Activated CD8-positive, alpha-beta memory T cell treated with anti-CD3 and anti-CD28 coated beads, Interleukin-2, amount 50 U/mL, for 24 hours (primary cell): ENCODE measurements at regions not wholly inside any gene's neighbourhood (a gene's known extent, or its start where the extent isn't known, plus 50 kb on each side); places are given as distances from the start of the nearest gene placed in this dataset.

Experiments
- DNase-seq: peaks from one replicate; pipeline ENCODE4 v3.0.0-alpha.2; 2020; ENCODE audit errors: extremely low read depth

DNA sequence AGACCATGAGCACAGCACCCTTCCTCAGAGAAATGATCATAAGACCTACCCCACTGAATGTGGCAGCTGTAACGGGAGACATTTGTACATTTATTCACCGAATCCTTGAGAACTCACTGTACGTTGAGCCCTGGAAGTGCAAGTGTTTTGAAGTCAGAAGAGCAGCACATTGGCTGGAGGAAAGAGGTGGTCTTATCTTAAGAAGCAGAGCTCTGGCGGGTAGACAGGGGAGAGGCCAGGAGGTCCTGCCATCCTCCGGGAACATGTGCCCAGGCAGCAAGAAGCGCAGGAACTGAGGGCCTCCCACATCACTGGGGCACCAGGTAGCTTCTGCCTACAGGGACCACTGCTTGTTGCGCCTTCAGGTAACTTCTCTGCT lies 169.2 kb upstream of the IRF2BP2 start:
- no peak for DNase-seq

DNA sequence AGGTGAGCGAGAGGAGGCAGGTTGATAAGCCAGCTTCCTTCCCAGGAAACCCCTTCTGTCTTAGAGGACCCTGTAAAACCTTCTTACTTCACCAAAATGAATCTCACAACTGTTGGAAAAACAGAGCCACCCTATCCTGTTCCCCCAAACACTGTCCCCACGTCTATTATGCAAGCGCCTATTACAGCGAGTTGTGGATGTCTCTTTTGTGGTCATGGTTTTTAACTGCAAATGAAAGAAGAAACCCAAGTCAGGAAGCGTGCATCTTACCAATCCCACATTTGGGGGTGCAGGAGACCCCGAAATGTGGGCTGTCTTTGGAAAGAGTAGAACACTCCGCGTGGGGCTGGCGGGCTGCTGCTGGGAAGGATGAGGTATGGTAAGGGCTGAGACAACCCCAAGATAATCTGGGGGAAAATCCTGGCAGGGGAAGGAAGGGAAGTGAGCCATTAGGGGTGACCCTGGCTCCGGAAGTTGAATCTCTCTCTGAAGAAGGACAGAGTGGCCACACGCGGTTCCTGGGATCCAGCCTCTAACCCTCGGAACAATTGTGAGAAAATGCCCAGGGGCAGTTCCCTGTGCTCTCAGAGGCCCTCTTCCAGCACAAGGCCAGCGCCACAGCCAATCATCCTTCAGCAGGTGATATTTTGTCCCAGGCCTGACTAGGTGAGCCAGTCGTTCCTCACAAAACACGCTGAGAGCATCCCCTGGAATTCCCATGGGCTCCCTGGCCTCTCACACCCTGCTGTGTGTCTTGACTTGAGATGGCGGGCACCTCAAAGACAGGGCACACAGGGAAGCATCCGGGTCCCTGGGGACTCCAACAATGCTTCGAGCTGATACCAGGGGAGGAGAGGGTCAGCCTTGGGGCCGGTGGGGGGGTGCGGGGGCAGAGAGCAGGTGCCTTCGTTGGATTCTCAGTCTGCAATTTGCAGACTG lies 168.5 kb upstream of the IRF2BP2 start:
- no peak for DNase-seq

DNA sequence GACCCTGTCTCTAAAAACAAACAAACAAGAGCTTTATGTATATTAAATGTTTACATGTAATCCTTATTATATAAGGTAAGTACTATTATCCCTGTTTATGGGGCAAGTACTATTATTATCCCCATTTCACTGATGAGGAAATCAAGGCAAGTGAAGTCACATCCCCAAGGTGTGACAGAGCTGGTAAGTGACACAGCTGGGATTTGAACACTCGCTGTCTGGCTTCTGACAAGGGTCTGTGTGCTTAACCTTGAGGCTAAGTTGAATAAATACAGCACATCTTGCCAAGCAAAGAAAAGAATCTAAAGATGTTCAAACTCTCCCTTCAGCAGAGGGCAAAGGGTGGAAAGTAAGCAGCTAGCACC lies 167.9 kb upstream of the IRF2BP2 start:
- no peak for DNase-seq

DNA sequence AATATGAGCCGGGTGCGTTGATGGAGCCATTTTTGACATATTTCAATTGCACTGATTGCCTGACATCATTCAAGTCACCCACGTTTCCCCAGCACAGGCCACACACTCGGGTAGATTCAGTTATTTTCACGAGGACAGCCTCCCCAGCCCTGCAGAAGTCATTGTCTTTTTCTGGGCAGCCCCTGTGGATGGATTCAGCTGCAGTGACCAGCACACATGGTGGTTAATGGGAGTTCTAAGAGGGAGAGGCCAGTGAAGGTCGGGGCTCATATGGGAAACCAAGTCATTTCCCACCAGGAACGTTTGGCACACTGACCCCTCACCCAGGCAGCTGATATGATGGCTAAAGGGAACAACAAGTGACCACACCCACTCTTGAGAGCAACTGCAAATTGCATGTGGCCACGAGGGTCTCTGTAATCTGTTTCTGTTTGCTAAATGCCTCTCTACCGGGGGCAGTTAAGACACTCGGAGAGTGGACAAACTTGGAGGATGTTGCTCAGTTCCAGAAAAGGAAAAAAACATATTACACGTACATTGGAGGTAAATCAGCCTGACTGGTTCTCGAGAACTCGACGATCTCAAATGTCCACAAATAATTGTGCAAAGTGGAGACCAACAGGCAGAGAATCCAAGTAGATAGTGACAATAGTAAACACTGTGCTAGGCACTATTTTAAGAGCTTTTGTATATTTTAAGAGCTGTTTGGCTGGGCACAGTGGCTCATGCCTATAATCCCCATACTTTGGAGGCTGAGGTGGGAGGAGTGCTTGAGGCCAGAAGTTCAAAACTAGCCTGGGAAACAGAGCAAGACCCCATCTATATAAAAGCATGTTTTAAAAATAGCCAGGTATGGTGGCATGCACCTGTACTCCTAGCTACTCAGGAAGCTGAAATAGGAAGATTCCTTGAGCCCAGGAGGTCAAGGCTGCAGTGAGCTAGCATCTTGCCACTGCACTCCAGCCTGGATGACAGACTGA lies 167.2 kb upstream of the IRF2BP2 start:
- no peak for DNase-seq

DNA sequence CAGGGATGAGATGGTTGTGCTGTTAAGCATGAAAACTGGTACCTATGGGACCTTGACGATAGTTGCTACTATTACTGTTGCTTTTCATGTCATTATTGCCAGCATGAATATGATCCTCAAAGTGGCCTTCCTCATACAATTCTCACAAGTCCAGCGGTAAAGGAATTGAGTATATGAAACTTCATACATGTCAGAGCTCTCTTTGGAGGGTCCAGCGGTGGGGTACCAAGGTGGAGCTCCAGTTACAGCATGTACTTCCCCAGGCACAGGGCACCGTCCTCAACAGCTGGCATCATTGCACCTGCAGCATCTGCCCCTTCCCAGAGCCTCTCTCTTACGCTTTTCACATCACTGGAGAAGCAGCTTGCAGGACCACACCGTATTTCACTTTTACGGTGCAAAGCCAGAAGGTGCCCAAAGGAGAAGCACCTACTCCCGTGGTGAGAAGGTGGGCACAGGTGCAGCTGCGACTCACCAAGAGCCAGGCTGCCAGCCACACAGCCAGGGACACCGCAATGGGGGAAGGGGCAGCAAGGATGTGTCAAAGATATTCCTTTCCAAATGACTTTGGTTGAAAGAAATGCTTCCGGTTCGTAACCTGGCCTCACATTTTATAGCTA lies 166.4 kb upstream of the IRF2BP2 start:
- DNase-seq: no peak

DNA sequence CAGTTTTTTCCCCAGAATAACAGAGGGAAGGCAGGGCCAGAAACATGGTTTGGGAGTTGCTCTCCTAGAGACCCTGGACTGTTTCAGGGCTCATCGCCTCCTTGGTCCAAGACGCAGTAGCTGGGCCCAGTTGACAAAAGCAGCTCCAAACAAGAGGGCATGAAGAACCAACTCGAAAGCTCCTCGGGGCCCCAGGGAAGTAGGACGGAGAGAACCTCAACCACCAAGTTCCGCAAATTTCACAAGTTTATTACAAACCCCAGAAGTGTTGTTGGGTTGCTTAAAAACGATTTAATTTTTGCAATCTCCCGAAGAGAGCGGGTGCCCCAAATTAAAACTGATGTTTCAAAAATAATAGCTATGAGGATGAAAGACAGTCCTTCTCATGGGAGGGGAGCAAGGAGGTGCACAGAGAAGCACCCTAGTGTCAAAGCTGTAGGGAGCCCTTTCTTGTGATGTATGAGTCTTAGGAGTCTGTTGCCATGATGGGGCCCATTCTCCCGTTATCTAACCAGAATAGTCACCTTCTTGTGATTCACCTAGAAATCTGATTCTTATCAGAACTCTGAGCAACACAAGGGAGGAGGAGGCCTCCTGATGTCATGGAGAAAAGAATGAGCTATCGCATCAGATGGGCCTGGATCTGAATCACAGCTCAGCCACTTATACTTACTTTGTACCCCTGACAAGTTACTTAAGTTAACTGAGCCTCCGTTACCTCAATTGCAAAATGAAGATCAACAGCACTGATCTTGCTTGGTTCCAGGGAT lies 165.7 kb upstream of the IRF2BP2 start:
- DNase-seq: no peak

DNA sequence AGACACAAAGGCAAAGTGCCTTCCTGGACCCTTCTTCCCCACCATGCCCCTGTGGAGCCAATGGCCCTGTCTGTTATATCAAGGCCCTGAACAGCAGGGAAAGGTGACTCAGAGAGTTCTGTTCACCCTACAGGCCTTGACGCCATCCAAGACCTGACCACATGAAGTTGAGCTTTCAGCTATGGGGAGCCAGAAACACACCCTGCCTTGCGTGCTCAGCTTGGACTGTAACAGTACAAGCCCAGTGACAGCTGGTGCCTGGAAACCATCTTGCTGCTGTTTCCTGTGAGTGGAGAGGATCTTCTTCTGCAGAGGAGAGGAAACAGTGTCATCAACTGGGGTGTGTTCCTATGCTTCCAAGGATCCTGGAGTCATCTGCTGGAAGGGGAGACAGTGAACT lies 165.0 kb upstream of the IRF2BP2 start:
- DNase-seq: no peak

DNA sequence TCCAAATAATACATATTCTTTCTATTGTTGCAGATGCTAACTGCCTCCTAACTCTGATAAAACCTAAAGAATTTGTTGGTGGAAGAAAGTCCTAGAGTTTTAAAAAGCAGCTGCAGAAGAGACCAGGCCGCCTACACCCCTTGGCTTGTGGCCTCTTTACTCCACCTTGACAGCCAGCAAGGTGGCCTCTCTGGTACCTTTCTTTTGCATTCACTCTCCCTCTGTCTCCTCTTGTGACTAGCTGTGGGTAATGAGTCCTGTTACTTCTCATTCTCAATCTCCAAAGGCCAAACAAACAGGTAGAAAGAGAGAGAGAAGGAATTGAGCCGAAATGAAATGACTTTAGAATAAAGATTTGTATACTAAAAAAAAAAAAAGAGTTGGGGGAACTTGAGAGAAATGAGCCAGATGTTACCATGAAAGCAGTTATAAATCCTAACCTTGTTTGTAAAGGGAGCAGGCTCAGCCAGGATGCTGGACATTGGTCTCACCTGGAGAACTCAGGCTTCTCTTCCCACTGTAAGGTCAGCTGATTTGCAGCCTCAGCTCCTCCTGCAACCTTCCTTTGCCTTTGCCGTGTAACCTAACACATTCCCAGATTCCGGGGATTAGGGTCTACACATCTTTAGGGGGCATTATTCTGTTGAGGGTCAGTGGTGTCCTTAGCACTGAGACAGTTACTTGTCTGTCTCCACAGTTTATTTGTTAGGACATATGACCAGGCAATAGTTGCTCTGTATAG lies 164.1 kb upstream of the IRF2BP2 start:
- no peak for DNase-seq

DNA sequence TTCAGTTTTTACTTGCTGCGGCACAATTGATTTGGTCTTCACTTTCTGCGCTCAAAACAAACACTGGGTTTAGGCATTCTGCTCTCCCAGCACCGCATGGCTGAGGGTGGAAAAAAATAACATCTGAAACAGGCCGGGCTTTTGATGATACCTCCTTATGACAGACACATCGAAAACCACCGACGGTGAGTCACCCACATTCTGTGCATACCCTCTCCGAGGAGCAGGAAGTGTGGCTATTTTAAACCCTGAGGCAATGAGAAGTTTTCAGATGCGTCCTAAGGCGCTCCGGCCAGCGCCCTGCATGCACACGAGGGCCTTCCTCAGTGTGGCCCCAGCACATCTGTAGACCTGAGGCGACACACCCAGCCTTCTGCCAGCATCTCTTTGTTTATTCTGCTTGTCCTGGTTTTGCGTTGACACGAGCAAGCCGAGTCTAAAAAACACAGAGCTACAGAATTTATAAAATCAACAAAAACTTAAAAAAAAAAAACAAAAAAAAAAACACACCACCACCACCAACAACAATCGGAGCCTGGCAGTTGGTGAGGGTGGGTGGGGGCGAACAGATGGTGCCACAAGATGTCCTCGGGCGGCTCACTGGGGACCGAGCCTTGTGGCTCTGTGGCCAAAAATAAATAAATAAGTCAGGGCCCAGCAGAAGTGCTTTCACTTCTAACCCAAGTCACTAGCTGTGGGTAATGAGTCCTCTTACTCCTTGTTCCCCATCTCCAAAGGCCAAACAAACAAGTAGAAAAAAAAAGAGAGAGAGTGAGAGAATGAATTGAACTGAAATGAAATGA lies 162.6 kb upstream of the IRF2BP2 start:
- DNase-seq: peak; percentile 82

DNA sequence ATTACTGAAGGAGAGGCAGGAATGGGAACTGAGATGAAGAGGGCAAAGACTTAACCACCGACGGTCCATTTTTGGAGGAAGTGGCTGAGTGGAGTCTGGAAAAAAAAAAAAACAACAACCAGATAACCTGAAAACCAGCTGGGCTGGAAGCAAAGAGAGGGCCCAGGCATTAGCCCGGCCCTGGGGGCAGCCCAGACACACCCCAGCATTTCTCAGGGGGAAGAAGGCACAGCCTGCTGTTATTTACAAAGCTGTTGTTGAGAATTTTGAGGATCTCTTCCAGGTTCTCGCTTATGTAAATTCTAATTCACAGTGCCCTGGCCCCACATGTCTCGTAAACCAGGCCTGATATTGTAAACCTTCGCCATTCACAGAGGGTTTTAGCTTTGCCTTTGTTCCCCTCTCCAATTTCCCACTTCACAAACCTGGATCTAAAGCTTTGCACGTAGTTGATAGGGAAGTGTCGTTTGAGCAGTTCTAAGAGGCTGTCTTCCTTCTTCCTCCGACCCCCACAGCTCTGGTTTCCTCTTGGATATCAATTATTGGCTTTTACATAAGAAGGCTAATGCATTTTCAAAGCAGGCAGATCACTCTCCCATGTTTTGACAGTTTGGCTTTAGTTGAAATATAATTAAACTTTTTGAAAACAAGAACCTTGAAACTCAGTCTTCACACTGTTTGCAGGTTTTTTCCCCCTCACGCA lies 161.8 kb upstream of the IRF2BP2 start:
- no peak for DNase-seq

DNA sequence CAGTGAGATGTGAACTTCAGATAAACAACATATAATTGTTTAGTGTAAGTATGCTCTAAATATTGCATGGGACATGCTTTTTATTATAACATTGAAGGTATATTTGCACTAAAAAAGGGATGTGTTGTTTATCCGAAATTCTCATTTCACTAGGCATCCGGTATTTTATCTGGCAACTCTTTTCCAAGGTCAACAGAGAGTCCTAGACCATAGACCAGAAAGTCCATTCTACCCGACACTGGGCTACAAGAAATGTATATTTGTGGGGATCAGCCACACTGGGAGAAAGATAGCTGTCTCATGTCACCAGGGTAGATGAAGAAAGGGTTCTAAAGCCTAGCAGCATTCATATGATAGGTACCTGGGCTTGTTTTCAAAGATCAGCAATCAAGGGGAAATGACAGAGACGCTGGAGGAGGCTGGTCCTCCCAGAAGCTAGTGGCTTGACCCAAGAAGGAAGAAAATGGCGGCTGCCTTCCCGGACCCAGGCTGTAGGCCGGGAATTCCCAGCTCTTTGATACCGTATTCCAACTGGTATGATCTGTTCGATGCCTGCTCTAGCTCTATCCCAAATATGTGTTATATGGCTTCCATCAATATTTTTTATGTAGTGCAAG lies 161.1 kb upstream of the IRF2BP2 start:
- DNase-seq: no peak

DNA sequence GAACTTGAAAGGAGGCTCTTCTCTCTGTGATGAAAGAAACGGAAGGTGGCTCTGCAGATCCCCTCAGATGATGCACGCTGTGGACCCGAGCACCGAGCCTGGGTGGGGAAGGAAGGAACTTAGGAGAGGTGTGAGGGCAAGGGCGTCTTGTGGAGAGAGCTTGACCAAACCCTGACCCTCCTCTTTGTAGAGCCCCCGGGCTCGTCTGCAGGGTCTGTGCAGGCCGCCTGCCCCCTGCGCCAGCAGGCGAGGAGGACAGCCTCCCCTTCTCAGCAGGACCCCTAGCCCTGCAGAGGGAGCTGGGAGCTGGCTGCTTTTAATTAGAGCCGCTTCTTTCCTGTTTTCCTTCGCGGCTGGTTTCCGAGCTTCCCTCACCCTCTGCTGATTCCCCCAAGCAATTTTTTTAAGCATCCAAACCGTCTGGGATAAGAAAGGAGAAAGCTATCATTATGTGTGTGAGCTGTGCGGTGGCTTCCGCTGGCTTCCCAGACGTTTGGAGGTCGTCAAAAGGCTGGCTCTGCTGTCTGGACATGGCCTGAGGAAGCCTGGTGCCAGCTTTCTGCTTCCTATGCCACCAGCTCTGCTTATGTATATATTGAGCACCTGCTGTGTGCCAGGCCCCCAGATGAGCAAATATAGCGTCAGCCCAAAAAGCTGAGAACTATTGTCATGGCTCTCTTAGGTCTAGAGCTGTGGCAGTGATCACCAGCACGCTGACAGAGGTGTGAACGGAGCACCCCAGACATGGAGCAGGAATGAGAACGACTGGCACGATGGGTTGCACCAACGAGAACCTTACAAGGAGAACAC lies 160.2 kb upstream of the IRF2BP2 start:
- DNase-seq: no peak

DNA sequence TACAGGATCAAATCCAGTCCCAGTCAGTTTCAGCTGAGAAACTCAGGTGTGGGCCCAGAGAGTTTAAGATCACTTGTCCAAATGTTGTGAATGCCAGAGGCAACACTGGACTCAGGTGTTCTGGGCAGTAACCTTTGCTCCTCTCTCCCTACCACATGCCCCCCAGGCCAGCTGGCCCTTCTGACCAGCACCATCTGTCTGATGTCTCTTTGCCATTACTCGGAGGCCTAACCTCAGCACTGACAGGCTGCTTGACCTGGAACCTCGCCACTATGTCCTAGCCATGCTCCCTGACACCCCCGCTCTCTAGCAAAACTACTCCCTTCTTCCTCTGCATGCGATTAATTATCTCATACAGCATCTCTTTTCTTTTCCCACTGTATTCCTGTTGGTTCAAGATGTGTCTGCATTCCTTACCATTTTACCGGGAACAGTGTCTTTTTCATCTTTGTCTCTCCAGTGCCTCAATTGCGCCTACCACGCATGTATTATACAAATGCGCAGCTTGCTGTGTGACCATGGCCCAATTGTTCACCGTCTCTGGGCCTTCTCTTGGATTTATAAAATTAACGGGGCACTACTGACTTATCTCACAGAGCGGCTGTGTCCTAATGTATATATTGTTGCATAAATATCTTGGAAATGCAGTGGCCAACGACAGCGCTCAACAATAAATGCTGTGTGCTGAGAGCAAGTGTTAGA lies 159.5 kb upstream of the IRF2BP2 start:
- no peak for DNase-seq

DNA sequence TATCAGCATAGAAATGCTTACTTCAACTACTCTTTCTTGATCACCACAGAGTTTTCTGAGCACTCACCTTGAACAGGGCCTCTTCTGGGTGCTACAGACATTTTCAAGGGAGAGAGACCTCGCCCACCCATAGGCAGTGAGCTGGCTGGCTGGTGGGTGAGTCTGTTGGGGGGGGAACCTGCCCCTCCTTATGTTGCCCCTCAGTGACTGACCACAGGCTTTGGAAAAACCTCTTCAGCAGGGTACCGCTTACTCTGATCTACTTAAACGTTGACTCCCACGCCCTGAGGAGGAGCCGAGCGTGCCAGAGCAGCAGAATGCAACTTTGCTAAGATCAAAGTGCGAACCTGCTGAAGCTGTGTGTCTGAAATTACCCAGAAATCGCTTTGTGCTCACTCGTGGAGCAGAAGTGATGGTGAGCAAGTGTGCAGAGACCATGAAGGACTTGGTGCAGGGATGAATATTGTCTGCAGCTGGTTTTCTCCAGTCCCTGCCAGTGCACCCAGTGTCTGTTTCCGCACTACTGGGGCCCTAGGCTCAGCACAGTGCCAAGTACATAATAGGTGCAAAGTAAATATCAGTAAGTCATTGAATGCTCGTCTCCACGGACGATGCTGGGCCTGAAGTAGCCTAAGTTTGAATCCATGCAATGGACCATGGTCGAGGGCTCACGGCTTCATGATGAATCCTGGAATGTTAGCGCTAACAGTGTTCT lies 158.7 kb upstream of the IRF2BP2 start:
- DNase-seq: no peak

DNA sequence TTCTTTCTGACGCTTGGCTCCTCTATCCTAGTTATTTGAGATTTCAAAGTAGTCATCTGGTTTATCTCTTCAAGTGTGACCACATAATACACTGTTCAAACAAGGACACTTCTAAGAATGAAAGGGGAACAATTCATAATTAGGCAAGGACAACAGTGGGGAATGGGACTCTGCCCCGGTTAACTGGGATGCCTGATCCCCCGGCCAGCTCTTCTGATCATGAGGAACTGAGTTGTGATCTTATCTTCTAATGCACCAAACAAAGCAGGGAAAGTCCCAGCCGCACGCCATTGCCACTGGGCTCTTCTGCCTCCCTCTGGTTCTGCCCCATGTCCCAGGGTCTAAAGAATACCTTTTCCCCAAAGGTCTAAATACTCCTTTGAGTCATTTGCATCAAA lies 158.2 kb upstream of the IRF2BP2 start:
- no peak for DNase-seq

DNA sequence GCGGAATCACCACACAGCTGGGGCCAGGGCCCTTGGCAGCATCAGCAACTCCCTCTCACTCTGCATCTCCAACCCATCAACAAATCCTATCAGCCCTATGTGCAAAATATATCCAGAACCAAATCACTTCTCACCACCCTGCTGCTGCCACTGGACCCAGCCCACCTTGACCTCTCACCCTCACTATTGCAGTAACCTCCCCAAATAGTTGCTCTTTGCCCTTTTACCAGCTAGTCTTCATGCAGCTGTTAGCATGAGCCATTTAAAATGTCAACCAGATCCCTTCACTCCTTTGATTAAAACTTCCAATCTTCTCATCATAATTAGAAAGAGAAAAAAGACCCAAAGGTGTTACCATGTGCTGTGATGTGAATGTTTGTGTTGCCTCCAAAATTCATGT lies 155.7 kb upstream of the IRF2BP2 start:
- DNase-seq: no peak

DNA sequence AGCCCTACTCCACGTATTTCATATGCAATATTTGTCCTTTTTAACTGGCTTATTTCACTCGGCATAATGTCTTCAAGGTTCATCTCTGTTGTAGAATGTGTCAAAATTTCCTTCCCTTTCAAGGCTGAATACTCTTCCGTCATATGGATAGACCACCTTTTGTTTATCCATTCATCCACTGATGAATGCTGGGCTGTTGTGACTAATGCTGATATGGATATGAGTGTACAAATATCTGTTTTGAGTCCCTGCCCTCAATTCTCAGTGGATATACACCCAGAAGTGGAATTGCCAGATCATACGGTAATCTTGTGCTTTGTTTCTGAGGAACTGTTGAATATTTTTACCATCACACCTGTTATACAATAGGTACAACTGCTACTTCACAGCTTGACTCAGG lies 155.2 kb upstream of the IRF2BP2 start:
- DNase-seq: no peak
